NB4 (cell line): ENCODE measurements at regions not wholly inside any gene's neighbourhood (a gene's known extent, or its start where the extent isn't known, plus 50 kb on each side); places are given as distances from the start of the nearest gene placed in this dataset.

ENCODE experiments used
- MYC ChIP-seq: IDR thresholded peaks from 2 replicates; pipeline ENCODE4 v1.6.1; 2011; ENCODE audit warnings: low read depth, low read length
- POLR2A ChIP-seq: IDR thresholded peaks from 2 replicates; pipeline ENCODE4 v1.6.1; 2011; ENCODE audit warnings: mild to moderate bottlenecking; ENCODE audit not compliant: insufficient read length; ENCODE audit errors: extremely low read depth
- TF ChIP-seq, protein P1 (sequence below): IDR thresholded peaks from one replicate; pipeline ENCODE4 v1.5.1; 2012; ENCODE audit warnings: low read depth, low read length

DNA sequence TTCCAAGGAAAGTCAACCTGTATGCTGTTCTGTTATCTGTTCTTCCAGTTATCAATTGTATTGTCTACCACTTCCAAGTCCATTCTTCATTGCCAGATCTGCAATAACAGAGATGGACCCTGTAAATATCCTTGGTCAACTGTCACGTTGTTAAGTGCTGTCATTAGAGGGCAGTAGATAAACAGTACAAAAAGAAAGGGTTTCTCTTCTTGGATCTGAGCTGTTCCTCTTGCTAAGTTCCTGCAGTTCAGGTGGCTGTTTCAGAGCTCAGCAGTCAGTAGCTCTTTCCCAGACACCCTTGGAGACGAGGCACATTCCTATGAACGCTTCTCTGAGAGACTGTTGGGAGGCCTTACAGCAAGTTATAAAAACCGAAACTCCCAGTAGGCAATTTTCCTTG is 957.1 kb upstream of the CHAC2 start:
- TF ChIP-seq, protein P1, sequence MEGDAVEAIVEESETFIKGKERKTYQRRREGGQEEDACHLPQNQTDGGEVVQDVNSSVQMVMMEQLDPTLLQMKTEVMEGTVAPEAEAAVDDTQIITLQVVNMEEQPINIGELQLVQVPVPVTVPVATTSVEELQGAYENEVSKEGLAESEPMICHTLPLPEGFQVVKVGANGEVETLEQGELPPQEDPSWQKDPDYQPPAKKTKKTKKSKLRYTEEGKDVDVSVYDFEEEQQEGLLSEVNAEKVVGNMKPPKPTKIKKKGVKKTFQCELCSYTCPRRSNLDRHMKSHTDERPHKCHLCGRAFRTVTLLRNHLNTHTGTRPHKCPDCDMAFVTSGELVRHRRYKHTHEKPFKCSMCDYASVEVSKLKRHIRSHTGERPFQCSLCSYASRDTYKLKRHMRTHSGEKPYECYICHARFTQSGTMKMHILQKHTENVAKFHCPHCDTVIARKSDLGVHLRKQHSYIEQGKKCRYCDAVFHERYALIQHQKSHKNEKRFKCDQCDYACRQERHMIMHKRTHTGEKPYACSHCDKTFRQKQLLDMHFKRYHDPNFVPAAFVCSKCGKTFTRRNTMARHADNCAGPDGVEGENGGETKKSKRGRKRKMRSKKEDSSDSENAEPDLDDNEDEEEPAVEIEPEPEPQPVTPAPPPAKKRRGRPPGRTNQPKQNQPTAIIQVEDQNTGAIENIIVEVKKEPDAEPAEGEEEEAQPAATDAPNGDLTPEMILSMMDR = no peak
- TF ChIP-seq MYC = no peak
- TF ChIP-seq POLR2A = no peak
